SKM-1 treated with dmso at 0.1 percent for 144 hours (cell line): ENCODE measurements at regions not wholly inside any gene's neighbourhood (a gene's known extent, or its start where the extent isn't known, plus 50 kb on each side); places are given as distances from the start of the nearest gene placed in this dataset.

Source experiments
- DNase-seq: peaks from one replicate; lab custom pipeline; 2025; ENCODE audit not compliant: unreplicated experiment; lab: John Stamatoyannopoulos, UW

DNA sequence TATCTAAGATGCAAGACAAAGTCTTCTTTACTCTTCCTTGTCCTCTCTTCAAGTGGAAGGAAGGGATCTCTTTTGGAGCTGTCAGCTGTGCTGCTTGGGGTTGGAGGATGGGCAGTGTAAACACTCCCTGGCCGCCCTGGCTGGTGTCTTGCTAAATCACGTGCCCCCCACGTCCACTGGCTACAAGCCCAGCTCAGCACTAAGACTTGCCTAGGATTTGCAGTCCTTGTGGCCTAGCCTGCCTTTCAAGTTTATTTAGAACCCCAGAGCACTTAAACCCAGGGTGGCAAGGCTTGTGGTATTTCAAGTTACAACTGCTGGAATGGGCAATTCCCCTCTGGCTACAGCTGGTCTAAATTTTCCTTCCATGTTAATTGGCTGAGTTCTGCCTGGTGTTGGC is 272.4 kb upstream of the MYO3A start:
- no peak for DNase-seq

DNA sequence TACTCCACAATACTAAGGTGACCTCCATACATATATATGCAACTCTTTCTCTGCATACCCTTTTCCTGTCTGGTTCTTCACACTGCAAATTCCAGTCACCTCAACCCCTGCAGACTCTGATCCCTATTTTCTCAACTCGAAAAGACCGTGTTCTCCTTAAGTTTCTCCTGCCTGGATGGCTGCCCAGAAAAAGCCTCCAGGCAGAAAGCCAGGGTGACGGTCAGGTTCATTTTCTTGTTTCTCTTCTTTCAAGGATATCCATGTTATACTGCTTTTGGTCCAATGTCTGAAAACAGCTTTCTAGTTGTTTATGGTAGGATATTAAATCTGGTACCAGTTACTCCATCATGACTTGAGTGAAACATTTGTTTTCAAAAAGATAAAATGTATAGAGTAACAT is 267.8 kb upstream of the MYO3A start:
- no peak for DNase-seq

DNA sequence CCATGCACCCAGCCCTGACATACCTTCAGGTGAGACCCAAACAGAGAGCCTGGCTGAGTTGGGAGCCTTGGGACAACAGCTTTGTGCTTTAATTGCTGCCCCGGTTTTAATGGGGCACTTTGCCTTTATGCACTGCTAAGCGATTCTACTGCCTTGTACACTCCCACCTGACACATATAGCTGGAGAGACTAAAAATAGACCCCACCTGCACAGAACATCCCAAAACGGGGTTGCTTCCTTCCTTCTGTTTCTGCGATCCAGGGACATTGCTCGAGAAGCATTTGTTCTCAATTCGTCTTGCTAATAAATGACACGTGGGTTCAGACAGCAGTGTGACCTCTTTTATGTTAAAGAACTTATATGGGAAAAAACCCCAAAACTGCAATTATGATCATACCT is 258.8 kb upstream of the MYO3A start:
- DNase-seq = no peak

DNA sequence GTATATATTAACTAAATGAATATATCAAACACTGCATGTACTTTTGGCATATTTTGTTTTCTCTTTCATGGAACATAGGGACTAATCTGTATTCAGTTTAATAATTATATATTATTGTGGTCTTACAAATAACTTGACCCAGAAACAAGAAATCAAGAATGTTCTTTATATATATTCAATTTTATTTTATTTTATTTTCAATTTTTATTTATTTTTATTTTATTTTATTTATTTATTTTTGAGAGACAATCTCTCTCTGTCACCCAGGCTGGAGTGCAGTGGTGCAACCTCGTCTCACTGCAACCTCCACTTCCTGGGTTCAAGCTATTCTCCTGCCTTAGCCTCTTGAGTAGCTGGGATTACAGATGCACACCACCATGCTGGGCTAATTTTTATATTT is 258.4 kb upstream of the MYO3A start:
- no peak for DNase-seq

DNA sequence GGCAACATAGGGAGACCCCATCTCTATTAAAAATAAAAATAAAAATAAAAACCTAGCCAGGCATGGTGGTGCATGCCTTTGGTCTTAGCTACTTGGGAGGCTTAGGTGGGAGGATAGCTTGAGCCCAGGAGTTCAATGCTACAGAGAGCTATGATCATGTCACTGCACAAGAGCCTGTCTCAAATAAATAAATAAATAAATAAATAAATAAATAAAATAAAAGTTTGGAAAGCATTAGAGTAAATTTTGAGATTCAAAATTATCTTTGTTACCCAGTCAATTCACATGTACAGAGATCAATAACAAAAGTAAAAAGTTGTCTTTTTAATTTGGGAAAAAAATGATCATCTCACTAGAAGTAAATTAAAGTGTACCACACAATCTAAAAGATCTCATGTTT is 255.8 kb upstream of the MYO3A start:
- DNase-seq = no peak

DNA sequence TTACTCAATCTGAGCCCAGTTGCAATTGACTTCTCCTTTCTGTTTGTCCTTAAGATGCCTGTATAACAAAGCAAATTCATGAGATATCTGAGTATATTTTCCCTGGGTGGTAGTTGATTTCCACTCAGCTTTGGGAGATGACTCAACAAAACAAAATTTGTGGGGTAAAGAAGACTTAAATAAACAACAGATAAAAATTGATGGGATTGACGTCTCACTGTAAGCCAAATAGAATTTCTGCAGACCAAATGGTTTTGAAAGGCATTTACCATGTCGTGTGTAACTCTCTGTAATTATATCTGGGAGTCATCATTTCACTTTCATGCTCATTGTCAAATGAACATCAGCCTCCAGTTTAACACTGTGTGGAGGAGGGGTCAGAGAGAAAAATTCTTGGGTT is 255.4 kb upstream of the MYO3A start:
- no peak for DNase-seq

DNA sequence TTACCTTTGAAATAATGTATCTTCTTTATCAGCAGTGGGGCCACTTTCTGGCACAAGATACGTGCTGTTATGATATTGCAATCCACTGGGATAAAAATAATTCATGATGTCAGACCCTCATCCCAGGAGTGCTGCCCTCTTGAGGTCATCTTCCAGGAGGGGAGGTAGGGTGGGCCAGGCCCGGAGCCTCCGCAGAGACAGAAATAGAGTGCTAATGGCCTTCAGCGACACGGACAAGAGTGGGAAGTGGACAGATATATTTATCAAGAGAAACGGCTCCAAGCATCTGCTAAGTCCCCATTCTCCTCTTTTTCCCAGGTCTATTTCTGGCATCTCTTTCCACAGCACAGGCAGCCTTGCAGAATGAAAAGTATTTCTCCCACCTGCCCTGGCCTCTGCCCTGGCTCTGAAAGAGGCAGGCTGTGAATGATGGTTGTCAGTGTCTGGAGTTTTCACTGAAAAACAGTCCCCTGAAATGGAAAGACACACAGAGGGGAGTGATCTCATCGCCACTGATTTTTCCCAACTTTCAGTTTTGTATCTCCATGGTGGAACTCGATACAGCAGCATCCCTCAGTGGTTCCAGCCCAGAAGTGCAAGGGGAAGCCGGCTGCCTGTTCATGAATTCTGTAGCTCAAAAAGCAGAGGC is 251.7 kb upstream of the MYO3A start:
- no peak for DNase-seq

DNA sequence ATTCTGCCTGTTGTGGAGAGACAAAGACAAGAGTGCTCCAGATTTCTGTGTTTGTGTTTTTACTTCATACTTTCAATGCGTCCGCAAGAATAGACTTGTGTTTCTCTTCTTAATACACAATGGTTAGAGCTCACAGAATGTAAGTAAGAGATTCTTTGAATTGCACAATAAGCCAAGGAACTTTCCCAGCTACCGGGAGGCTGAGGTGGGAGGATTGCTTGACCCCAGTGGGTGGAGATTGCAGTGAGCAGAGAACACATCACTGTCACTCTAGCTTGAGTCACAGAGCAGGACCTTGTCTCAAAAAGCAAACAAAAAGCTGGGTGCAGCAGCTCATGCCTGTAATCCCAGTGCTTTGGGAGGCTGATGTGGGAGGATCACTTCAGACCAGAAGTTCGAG is 250.7 kb upstream of the MYO3A start:
- no peak for DNase-seq

DNA sequence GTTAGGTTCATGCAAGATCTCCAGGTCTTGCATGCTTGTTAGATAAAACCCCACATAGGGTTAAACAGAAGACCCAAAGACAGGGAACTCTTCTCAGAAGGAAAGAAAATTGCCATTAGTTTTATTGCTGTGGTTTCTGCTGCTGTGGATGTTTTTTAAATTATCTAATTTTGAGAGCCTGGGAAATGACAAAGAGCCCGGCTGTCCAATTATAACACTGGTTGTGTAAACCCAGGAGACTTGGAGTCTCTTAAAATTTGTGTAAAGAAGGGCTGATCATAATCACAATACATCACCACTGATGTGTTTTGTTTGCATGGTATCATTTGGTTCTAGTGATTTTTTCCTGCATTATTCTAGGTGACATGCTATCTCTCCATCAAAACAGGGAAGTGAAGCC is 246.5 kb upstream of the MYO3A start:
- no peak for DNase-seq

DNA sequence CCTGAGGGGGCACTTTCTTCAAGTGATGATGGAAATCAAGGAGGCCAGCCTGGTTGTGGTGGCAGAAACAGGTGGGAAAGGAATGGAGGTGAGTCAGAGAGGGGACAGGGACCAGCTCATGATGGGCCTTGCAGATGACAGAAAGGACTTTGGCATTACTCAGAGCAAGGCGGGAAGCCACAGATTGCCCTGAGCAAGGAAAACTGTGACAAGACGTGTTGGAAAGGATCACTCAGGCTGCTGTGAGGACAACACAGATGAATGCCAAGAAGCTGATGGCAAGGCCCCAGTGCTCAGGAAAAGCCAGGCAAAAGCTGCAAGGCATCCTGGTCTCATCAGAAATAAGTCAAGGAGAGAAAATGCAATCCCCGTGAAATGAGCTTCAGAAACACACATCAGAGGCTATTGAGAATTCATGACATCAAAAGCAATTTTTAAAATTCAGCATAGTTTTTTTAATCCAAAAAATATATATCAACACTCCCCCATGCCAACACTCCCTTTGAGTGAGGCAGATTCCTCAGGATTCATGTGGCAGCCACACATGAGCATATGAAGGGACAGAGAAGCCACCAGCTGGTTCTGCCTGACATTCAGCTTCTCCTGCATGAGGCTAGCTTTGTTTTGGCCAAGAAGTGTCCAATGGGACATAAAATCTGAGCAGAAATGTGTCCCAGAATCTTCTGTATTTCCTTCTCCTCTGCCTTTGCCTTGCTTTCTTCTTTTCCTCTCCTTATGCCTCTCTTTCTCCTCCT is 244.5 kb upstream of the MYO3A start:
- DNase-seq = no peak

DNA sequence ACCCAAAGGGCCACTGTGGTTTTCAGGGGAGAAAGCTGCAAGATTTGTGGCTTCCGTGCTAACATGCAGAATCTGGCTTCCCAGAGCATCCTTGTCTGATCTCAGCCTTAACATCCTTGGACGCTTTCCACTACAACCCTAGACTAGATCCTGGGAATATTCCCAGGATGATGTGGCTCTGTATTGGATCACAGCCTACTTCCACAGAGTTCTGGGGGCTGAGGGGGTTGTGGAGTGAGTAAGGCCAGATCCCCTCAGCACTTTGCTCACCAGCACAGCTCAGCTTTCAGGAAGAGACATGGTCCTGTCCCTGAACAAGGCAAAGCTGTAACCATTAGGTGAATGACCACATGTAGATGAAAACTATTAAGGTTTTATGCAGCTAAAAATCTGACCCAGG is 241.3 kb upstream of the MYO3A start:
- DNase-seq = no peak

DNA sequence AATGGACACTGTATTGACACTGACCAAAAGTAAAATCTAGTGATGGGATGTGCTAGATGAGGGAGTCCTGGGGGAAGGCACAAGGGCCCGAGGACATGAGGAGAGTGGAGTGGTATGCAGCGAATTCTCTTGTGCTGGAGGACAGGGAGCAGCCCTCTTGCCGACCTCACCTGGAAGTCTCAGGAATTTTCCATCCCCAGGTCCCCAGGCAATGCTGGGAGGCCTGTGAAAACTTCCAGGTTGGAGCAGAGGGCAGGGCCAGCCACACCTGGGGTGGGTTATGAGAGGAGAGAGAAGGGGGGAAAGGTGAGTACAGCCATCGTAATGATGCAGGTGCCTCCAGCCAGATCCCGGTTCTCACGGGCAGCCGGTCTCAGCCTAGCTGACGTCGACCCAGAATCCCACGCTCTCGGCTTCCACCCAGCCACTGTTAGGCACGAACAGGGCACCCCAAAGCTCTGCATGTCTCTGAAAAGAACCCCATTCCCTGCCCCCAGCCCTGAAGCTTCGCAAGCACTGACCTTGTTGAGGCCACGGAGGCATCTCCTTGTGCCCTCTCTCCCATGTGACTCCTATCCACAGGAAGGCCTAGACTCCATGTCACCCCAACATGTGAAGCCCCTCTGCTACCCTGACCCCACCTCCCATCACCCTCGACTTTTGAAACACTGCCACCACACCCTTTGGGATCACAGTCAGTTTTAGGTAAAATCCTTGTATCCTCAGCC is 239.7 kb upstream of the MYO3A start:
- DNase-seq = no peak

DNA sequence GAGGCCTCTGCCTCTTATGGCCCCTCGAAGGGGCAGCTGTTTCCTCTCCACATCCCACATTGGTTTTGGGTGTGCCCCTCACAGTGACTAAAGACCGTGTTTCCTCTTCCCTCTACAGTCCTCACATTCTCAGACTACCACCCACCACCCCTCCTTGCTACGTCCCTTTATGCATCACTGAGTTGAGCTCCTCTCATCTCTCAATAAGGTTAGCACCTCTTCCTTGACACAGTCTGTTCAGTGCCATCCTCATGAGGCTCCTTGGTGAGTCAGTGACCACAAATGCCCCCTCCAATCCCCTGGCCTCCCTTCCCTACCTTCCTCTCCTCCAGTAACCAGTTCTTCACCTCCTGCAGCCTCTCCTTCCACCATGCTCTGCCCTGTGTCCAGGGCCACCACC is 239.1 kb upstream of the MYO3A start:
- no peak for DNase-seq

DNA sequence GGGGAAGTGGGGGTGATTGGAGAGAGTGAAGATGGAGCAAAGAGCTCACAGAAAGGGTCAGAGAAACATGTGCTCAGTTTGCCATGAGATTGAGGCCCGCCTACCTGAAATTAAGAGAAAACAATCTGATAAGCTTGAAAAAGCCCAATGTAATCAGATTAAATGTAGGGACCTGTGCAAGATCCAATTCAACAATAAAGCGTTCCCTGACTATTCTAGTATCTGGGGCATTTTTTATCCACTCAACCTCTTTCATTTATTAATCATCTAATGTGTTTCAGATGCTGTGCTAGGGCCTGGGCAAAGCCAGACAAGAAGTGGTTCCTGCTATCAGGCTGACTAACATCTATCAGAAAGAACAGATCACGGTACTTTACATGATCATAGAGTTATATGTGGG is 238.4 kb upstream of the MYO3A start:
- no peak for DNase-seq

DNA sequence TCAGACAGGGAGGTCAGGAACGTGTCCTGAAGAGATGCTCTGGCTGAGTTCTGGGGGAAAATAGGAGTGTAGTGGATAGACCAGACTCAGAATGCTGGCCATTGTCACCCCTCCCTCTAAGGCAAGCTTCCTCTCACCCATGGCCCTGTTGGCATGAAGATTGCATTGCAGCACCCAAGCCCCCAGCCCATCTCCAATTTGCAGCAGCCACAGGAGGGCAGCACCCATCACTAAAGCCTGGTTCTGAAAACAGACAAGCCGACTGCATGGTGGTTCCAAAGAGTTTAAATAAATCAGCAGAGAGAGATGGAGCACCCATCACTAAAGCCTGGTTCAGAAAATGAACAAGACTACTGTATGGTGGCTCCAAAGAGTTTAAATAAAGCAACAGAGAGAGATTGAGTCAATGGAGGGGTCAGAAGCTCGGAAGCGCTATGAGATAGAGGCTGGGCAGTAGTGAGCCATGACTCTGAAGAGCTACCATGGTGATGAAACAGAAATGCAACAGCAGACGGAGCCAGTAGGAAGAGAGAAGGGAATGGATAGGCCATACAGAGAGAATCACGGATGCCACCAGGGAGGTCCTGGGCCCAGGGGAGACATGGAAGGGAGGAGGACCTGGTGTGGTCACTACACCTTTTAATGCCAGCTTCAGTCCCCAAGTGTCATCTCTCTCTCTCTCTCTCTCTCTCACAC is 237.9 kb upstream of the MYO3A start:
- DNase-seq = no peak

DNA sequence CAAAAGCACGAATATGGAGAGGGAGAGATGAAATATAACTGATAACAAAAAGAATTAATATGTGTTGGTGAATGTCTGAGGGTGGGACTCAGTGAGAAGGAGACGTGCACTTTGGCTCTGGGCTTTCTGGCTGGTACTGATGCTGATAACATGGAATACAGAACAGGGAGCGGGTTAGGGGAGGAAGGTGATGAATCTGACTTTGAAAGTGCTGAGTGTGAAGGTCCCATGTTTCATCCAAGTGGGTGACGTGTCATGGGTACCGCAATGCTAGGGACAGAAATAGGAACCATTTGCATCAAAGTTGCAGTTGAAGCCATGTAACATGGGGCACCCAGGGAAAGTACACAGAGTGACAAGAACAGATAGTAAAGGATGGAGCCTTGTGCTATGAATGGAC is 236.6 kb upstream of the MYO3A start:
- no peak for DNase-seq

DNA sequence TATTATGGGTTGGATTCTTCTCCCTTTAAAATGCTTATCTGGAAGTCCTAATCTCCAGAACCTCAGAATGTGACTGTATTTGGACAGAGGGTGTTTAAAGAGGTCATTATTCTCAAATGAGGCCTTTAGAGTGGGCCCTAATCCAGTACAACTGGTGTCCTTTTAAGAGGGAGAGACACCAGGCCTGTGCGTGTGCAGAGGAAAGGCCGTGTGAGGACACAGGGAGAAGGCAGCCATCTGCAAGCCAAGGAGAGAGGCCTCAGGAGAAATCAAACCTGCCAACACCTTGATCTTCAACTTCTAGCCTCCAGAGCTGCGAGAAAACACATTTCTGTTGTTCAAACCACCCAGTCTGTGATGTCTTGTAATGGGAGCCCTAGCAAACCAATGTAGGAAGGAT is 235.4 kb upstream of the MYO3A start:
- DNase-seq = no peak

DNA sequence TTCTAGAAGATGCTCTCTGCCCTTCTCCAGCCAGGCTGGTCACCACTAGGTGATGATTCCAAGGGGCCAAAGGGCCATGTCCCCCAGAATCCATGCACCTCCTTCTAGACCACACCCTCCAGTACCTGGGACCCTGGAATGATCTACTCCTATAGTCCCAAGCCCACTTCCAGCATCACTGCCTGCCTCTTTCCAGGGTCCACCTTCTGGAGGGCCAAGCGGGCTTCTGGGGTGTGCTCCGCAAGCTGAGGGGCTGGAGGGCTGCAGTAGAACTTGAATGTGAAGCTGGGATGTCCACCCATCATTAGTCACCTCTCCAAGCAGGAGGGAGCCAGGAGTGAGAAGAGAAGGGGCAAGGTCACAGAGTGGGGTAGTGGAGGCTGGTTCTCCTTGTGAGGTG is 234.4 kb upstream of the MYO3A start:
- DNase-seq = no peak

DNA sequence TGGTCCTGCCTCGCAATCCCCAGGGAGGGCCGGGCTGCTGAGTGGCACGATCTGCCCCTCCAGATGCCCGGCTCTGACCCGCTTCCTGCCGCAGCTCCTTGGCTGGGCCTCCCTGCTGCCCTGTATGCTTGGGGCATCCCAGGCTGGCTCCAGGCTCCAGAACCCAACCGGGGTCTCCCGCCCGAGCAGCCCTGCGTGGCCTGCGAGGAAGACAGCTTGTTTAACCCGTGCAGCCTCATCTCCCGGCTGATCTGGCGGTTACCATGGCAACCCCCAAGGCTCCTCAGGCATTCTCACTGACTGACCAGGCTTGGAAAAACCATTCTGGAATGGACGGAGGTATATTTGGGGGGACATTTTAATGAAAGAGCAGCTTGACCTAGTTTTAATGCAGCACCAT is 232.4 kb upstream of the MYO3A start:
- DNase-seq = no peak

DNA sequence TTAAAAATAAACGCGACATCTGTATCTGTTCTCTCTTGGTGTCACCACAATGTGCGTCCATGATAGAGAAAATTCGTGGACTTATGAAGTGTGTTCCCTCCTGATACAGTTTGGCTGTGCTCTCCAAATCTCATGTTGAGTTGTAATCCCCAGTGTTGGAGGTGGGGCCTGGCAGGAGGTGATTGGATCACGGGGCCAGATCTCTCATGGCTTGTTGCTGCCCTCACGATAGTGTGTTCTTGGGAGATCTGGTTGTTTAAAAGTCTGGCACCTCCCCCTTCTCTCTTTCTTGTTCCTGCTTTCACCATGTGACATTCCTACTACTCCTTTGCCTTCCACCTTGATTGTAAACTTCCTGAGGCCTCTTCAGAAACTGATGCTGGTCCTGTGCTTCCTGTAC is 229.4 kb upstream of the MYO3A start:
- no peak for DNase-seq

DNA sequence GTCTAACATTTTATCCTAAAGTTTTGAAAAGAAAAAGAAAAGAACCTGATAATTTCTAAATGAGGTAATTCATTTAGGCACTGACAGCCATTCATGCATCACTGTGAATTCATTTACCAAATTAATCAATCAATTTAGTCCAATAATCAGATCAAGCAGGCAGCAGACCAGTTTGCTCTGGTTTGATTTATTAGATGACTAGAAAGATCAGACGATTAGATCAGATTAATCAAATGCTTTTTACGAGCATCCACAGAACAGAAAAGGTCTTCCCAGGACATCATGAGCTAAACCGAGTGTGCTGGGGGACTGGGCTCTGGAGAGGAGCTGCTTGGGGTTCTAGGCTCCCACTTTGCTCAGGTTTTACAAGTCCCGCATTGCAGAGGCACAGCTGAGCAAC is 226.5 kb upstream of the MYO3A start:
- no peak for DNase-seq
